Right hindlimb (tissue), 1 donor: ENCODE measurements at regions not wholly inside any gene's neighbourhood (a gene's known extent, or its start where the extent isn't known, plus 50 kb on each side); places are given as distances from the start of the nearest gene placed in this dataset.
"Not testable (repeated sequence)": the region's sequence is repeated elsewhere in the genome, so short reads cannot be mapped to it uniquely, and the experiment has no call there.

Experiments used
- DNase-seq: peaks from one replicate; pipeline ENCODE4 v3.0.0-alpha.2; 2018

GRCh38 chr5:119897537-119898370, 268.4 kb downstream of the FAM170A start:
- DNase-seq, result no peak

- DNase-seq, result no peak
These were observed 270.6 kb downstream of the FAM170A start for GRCh38 chr5:119899981-119900380.

GRCh38 chr5:119902593-119902992, 273.2 kb downstream of the FAM170A start:
- no peak for DNase-seq

- no peak for DNase-seq
These were observed 284.1 kb downstream of the FAM170A start for GRCh38 chr5:119913425-119913824.

- DNase-seq, result no peak
These were observed 289.9 kb downstream of the FAM170A start for GRCh38 chr5:119919279-119919678.

GRCh38 chr5:119926301-119926700, 296.9 kb downstream of the FAM170A start:
- DNase-seq, result no peak

- DNase-seq, result no peak
These were observed 299.6 kb downstream of the FAM170A start for GRCh38 chr5:119928974-119929373.

GRCh38 chr5:119930490-119930889, 301.1 kb downstream of the FAM170A start:
- no peak for DNase-seq

- no peak for DNase-seq
These were observed 313.8 kb downstream of the FAM170A start for GRCh38 chr5:119943148-119943547.

- DNase-seq, result no peak
These were observed 316.3 kb downstream of the FAM170A start for GRCh38 chr5:119945691-119946090.

GRCh38 chr5:119948162-119948561, 318.8 kb downstream of the FAM170A start:
- no peak for DNase-seq

- no peak for DNase-seq
These were observed 320.2 kb downstream of the FAM170A start for GRCh38 chr5:119949426-119949999.

- no peak for DNase-seq
These were observed 322.1 kb downstream of the FAM170A start for GRCh38 chr5:119951330-119951934.

GRCh38 chr5:119953474-119953873, 324.1 kb downstream of the FAM170A start:
- no peak for DNase-seq

- no peak for DNase-seq
These were observed 324.7 kb downstream of the FAM170A start for GRCh38 chr5:119954106-119954505.

GRCh38 chr5:119961993-119962392, 332.6 kb downstream of the FAM170A start:
- DNase-seq, result no peak

GRCh38 chr5:119966028-119966427, 336.7 kb downstream of the FAM170A start:
- DNase-seq, result no peak

- DNase-seq, result no peak
These were observed 339.3 kb downstream of the FAM170A start for GRCh38 chr5:119968690-119969089.

GRCh38 chr5:119987077-119987476, 357.7 kb downstream of the FAM170A start:
- not testable (repeated sequence) for DNase-seq

- DNase-seq, result no peak
These were observed 362.3 kb downstream of the FAM170A start for GRCh38 chr5:119991625-119992024.

GRCh38 chr5:119996128-119996527, 366.8 kb downstream of the FAM170A start:
- no peak for DNase-seq

GRCh38 chr5:120007598-120007997, 378.2 kb downstream of the FAM170A start:
- no peak for DNase-seq

- no peak for DNase-seq
These were observed 383.1 kb downstream of the FAM170A start for GRCh38 chr5:120012431-120012830.

- no peak for DNase-seq
These were observed 385.2 kb downstream of the FAM170A start for GRCh38 chr5:120014535-120014934.
